D721Med (cell line): ENCODE measurements at regions not wholly inside any gene's neighbourhood (a gene's known extent, or its start where the extent isn't known, plus 50 kb on each side); places are given as distances from the start of the nearest gene placed in this dataset.

Source experiments
- DNase-seq: peaks from one replicate; pipeline ENCODE4 v3.0.0; 2011; ENCODE audit warnings: low spot score; ENCODE audit not compliant: insufficient read length
- FAIRE-seq: peaks from 2 replicates; lab custom pipeline; 2011; peaks lifted over from hg19 to GRCh38; lab: Jason Lieb, UNC
- TF ChIP-seq, protein P1 (sequence below): IDR thresholded peaks from 2 replicates; pipeline ENCODE4 v1.5.1; 2012; ENCODE audit warnings: mild to moderate bottlenecking, control low read depth; ENCODE audit not compliant: insufficient read depth; ENCODE audit errors: missing control alignments

GRCh38 chr7:138295049-138295637, 164.9 kb upstream of the TRIM24 start:
- DNase-seq (no peak), FAIRE-seq (no peak)
- TF ChIP-seq, protein P1, sequence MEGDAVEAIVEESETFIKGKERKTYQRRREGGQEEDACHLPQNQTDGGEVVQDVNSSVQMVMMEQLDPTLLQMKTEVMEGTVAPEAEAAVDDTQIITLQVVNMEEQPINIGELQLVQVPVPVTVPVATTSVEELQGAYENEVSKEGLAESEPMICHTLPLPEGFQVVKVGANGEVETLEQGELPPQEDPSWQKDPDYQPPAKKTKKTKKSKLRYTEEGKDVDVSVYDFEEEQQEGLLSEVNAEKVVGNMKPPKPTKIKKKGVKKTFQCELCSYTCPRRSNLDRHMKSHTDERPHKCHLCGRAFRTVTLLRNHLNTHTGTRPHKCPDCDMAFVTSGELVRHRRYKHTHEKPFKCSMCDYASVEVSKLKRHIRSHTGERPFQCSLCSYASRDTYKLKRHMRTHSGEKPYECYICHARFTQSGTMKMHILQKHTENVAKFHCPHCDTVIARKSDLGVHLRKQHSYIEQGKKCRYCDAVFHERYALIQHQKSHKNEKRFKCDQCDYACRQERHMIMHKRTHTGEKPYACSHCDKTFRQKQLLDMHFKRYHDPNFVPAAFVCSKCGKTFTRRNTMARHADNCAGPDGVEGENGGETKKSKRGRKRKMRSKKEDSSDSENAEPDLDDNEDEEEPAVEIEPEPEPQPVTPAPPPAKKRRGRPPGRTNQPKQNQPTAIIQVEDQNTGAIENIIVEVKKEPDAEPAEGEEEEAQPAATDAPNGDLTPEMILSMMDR, result no peak

GRCh38 chr7:138297526-138297925, 162.5 kb upstream of the TRIM24 start:
- no peak for FAIRE-seq

DNA sequence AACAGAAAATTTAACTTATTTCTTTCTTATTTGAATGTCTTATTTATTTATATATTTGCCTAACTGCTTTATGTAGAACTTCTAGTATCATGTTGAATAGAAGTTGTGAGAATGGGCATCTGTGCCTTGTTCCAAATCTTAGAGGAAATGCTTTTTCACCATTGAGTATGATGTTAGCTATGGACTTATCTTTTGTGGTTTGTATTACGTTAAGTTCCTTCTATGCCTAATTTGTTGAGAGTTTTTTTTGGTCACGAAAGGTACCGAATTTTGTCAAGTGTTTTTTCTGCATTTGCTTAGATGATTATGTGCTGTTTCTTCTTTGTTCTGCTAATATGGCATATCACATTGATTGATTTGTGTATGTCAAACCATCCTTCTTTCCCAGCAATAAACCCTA, 161.0 kb upstream of the TRIM24 start:
- no peak for FAIRE-seq
- TF ChIP-seq, protein P1, result no peak
- DNase-seq, result no peak

More at GRCh38 chr7:138297526-138297925, 162.5 kb upstream of the TRIM24 start:
- DNase-seq, result no peak
- TF ChIP-seq, protein P1, result no peak

DNA sequence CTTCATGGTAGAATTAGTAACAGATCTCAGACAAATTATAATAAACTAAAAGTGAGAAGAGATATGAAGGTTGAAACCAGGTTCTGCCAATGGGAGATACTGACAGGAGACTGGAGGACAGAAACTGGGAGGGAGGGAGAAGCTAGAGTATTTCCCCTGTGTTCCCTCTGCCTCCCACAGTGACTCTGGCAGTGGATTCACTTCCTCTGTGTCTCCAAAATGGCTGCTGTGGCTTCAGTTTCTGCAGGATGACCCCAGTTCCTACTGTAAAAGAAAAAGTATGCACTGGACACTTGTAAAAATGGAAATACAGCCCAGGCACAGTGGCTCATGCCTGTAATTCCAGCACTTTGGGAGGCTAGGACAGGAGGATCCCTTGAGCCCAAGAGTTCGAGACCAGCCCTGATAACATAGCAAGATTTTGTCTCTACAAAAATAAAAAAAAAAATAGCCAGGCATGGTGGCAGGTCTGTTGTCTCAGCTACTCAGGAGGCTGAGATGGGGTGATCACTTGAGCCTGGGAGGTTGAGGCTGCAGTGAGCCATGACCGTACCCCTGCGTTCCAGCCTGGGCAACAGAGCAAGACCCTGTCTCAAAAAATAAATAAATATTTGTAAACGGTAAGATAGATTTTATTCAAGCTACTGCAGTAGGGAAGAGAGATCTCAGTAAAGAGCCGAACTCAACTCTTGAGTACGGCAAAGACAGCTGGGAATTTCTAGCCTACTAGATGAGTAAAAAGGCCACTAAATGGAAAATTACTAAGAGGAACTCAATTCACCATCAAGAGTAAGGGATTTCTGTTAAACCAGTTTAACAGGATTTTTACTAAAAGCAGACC, 156.6 kb upstream of the TRIM24 start:
- FAIRE-seq (no peak), DNase-seq (no peak)
- TF ChIP-seq, protein P1, result no peak

- FAIRE-seq (no peak), DNase-seq (no peak)
- TF ChIP-seq, protein P1, result no peak
Observed at GRCh38 chr7:138304071-138304320, 156.1 kb upstream of the TRIM24 start.

- TF ChIP-seq, protein P1, result no peak
- no peak for FAIRE-seq
Observed at GRCh38 chr7:138307633-138308032, 152.4 kb upstream of the TRIM24 start.

GRCh38 chr7:138308136-138308535, 151.9 kb upstream of the TRIM24 start:
- FAIRE-seq (no peak), DNase-seq (no peak)
- TF ChIP-seq, protein P1, result no peak

More at GRCh38 chr7:138307633-138308032, 152.4 kb upstream of the TRIM24 start:
- DNase-seq, result no peak
